HG02852 (cell line): ENCODE measurements at regions not wholly inside any gene's neighbourhood (a gene's known extent, or its start where the extent isn't known, plus 50 kb on each side); places are given as distances from the start of the nearest gene placed in this dataset.
"Not testable (repeated sequence)": the region's sequence is repeated elsewhere in the genome, so short reads cannot be mapped to it uniquely, and the experiment has no call there.

ENCODE experiments used
- ATAC-seq: cut with Tn5 transposase; IDR thresholded peaks from one replicate; pipeline ENCODE4 v1.9.1; 2021; ENCODE audit warnings: mild to moderate bottlenecking, moderate library complexity; ENCODE audit not compliant: unreplicated experiment

DNA sequence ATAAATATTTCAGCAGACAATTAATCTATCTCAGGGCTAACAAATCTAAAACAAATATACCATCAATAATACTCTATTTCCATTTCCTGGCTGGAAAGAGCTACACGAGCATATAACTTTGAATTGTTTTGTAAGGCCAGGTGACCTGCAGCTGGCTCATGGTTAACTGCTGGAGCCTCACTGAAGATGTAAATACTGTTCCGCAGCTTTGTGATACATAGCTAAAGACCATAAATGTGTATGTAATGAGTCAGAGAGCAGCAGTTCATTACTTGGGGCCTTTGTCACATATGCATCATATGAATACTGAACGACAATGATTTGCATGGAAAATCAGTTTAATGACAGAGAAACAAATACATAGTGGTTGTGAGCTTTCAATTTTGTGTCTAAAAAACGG is 109.4 kb upstream of the CCN2 start:
- no peak for ATAC-seq

GRCh38 chr6:132058975-132059374 is 107.8 kb upstream of the CCN2 start:
- ATAC-seq = no peak

DNA sequence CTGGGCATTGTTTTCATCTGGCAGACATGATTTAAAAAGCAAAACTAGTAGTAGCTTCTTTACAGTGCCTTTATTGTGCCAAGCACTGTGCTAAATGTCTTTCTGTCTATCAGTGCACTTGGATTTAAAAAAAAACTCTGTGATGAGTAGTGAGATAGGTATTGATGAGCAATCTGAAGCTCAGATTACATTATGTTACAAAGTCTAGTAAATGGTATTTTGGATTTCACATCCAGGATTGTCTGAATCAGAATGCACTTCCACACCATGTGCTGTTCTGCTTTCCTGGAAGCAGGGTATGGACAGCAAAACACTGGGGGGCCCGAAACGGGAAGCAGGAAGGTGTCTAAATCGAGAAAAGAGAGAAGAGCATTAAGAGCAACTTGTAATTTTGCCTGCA is 103.4 kb upstream of the CCN2 start:
- no peak for ATAC-seq

- no peak for ATAC-seq
Measured at GRCh38 chr6:132053511-132053910, 102.3 kb upstream of the CCN2 start.

- no peak for ATAC-seq
Measured at GRCh38 chr6:132052096-132052495, 100.9 kb upstream of the CCN2 start.

DNA sequence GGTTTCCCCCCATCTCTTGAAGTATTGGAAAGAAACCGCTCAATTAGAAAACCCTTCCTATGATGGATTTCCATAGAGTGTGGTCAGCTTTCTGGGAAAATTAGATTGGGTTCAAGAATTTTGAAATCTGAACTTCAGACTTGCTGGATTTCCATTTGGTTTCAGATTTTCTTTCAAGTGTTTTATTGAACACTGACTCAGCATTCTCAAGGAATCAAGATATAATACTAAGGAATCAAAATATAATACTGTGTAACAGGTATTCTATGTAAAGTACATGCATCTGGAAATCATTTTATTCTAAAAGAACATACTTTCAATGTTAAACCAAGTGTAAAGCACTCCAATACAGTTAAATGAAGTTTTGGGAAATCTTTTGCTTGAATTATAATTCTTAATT is 94.7 kb upstream of the CCN2 start:
- ATAC-seq = no peak

DNA sequence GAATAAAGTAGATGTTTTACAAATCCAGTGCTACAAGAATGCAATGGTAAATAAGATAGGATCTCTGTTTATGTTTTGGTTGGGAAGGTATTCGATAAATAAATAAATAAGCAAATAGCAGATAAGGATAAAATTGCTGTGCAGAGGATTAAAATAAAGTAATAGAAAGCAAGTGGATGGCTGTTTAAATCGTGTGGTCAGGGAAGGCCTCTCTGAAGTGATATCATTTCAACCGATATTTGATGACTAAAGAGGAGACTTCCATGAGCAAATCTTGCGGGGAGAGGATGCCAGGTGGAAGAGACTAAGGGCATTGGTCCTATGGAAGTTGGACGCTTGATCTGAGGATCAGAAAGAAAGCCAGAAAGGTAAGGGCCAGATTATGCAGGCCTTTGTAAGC is 92.0 kb upstream of the CCN2 start:
- ATAC-seq = no peak

DNA sequence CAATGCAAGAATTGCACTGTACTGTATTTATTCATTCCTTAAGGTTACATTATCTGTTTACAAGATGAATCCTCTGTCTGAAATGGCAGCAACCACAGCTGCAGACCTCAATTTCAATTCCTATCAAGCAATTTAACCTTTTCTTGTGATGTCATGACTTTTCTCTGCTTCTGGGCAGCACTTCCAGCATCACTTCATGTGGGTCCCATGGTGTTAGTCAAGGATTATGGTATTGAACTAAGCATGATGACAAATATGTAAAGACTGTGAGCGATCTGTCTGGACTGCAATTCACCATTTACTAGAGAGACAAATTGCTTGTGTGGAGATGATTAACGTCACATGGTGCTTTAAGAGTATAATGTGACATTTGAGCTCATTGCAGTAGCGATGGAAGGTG is 90.5 kb upstream of the CCN2 start:
- no peak for ATAC-seq

DNA sequence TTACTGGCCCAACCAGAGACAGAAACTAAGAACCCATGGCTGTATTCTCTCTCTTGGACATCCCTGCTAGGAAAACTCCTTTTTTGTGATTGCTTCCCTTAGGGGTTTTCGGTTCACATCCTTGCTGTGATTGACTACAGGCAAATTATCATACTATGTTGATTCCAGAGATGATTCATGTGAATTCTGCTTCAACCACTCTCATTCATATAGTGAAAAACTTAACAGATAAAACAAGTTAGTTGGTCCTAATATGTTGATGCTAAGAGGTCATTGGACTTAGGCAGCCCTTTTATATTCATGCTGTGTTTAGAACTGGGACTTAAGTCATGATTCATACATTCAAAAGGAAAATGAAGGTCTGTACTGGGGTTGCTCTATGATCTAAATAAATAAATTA is 76.9 kb upstream of the CCN2 start:
- ATAC-seq = no peak

DNA sequence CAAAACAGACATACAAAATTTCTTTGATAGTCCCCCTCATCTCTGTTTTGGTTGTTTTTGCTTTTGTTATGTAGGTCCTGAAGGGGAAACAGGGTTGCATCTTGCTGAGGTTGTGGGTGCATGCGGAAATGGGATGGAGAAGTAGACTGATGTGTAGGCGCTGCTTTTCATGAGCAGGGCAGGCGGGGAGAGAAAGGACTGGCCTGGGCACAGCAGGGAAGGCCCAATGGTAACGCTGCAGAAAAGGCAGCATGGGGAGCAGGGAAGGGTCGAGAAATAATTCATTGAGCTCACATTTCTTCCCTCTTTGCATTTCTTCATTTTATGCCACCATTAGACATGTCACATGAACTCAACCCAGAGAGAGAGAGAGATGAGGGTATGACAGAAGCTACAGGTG is 74.3 kb upstream of the CCN2 start:
- no peak for ATAC-seq

DNA sequence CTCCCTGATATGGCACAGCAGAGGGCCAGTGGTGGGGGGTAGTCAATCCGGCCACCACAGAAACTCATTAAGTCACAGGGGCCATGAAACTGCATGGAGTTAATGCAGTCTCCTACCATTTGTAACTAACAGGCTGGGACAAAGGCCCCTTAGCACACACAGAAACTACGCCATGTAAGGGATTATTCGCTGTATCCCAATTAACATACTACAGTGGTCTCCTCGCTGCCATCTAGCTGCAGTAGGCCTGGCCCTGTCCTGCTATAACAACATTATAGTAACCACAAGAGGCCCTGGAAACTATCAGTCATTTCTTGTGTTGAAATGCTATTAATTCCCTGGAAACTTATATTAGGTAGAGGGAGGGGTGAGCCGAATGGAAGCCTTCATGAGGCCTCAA is 72.3 kb upstream of the CCN2 start:
- no peak for ATAC-seq

DNA sequence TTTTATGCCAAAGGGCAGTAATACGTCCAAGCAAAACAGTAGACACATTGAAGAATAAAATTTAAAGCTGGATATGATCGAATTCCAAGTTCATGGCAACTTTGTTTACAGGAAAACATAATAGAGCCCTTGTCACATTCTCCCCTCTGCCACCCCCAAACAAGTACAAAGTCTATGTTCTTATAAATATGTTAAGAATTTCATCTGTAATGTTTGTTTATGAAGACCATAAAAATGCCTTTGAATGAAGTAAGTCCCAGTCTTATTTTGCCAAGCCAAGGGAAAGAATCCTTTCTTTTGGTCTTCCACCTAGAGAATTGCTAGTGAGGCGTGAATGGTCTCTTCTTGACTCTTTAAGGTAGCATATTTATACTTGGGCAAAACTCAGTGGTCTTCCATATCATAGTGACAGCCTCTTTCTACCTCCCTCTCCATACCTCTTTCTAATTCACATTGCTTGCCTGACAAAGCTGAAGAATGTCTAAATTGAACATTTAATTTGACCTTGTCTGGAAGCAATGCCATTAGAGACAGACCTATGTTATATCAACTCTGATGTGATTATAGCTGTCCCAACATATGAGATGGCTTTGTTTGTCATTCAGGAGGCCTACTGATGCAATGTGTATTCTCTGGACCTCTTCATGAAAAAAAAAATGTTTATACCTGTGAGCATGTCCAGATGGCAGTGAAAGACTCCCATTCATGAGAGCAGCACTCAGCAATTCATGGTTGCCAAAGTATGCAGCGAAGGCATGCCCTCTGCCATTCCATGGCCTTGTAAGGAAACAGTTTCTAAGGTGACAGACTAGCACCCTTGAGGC is 70.6 kb upstream of the CCN2 start:
- no peak for ATAC-seq

GRCh38 chr6:132020918-132021317 is 69.7 kb upstream of the CCN2 start:
- not testable (repeated sequence) for ATAC-seq

DNA sequence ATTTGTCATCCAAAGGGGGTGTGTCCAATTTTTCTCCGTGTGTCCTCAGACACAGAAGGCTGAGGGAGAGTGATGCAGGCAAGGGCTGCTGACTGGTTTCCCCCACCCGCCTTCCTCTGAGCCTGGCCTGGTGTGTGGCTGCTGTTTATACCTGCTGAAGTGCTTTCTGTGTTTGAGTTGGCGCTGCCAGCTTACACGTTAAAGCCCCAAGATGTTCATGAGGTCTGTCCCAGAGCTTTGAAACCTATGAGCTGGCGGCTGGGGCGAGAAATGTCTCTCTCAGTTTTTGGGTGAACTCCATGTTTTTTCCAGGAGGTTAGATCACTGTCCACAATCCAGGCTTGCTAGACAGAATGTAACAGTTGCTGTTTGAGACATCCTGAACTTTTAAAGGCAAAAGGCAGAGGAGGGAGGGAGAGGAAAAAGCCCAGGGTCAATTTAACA is 69.0 kb upstream of the CCN2 start:
- ATAC-seq = no peak

DNA sequence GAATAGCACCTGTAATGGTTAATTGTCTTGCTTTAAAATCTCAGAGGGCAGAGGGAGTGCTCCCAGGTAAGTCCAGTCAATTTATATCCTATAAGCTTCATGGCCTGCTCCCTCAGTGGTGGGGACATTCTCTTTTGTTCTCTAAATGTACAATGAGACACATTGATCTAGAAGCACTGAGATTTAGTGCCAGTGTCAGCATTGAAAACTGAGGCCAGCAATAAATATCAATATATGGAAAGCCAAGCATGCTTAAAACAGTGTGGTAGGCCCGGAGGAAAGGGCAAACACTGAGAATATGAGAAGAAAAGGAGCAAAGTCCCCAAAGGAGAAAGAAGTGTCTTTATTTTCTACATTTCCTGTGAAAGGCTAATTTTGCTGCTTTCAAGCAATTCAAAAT is 68.4 kb upstream of the CCN2 start:
- no peak for ATAC-seq

DNA sequence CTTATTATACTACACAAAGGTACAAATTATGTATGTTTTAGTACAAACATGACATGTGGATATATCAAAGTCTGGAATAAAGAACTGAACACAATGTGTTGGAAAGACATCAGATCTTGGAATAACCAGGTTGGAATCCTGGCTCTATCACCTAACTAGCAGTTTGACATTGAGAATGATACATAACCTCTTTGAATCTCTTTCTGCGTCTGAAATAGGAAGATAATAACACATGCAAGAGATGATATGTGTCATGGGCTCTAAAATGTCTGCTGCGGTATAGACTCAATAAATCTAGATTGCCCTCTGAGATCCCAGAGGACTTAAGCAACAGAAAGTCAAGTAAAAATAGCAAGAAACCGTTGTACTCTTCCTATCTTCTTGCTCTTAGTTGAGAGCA is 66.8 kb upstream of the CCN2 start:
- no peak for ATAC-seq

DNA sequence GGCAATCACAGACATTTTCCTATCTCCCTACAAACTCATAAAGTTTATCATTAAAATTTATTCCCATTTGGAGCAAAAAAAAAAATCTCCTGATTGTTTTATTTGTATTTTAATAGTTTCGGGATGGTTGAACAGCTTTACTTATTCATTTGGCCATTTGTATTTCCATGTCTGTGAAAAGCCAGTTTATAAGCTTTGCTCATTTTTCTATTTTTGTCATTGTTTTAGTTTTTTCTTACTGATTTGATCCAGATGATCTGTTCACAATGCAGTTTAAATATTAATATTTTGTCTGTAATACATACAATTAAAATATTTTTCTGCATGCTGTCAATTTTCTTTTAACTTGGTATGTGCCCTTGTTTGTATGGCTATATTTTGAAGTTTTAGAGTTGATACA is 65.2 kb upstream of the CCN2 start:
- ATAC-seq = no peak

GRCh38 chr6:132011582-132011981 is 60.4 kb upstream of the CCN2 start:
- ATAC-seq = no peak

DNA sequence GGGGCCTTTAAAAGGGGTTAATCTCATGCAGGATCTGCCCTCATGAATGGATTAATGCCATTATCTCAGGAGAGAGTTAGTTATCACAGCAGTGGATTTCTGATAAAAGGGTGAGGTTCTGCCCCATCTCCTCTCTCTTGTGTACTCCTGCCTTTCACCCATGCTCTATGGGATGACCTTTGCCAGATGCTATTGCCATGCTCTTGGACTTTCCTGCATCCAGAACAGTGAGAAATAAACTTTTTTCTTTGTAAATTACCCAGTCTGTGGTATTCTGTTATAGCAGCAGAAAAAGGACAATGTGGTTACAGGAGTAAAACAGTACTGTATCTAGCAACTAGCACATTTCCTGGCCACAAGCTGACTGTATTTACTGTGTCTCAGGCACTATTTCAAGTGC is 58.0 kb upstream of the CCN2 start:
- ATAC-seq = no peak

- ATAC-seq = no peak
Measured at GRCh38 chr6:132007474-132008190, 56.5 kb upstream of the CCN2 start.

DNA sequence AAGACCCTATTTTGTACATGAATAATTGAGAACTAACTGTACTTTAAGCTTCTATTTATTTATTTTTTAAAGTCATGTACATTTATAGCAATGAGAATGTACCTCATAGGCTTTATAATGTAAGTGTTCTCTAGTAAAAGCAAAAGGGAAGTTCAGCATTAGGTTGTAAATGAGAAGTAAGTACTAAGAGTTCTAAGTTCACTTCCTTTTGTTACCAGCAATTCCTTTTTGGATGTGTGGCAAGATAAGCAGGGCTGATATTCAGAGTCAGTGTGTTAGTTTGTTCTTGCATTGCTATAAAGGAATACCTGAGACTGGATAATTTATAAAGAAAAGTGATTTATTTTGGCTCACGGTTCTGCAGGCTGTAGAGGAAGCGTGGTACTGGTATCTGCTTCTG is 54.0 kb upstream of the CCN2 start:
- ATAC-seq = no peak

- no peak for ATAC-seq
Measured at GRCh38 chr6:132004668-132005067, 53.5 kb upstream of the CCN2 start.
